WERI-Rb-1 (cell line): ENCODE measurements at regions not wholly inside any gene's neighbourhood (a gene's known extent, or its start where the extent isn't known, plus 50 kb on each side); places are given as distances from the start of the nearest gene placed in this dataset.

Experiments used
- DNase-seq: peaks from one replicate; pipeline ENCODE4 v3.0.0-alpha.2; 2020
- H3K27ac ChIP-seq: fragments of 250-450 bp; sonication (Bioruptor Pico); 2 replicates; pipeline ENCODE4 v1.5.1; 2020; ENCODE audit warnings: mild to moderate bottlenecking, moderate library complexity
- H3K27me3 ChIP-seq: fragments of 250-450 bp; sonication (Bioruptor Pico); 2 replicates; pipeline ENCODE4 v1.5.1; 2021; ENCODE audit warnings: mild to moderate bottlenecking, low read depth, moderate library complexity; ENCODE audit not compliant: insufficient read depth, severe bottlenecking
- H3K36me3 ChIP-seq: fragments of 250-450 bp; sonication (Bioruptor Pico); 2 replicates; pipeline ENCODE4 v1.5.1; 2020; ENCODE audit warnings: mild to moderate bottlenecking, moderate library complexity
- H3K4me3 ChIP-seq: 2 replicates; pipeline ENCODE4 v1.5.1; 2011; ENCODE audit warnings: low read depth, mild to moderate bottlenecking, control low read depth, low read length
- H3K9me3 ChIP-seq: fragments of 250-450 bp; sonication (Bioruptor Pico); 2 replicates; pipeline ENCODE4 v1.5.1; 2021; ENCODE audit warnings: mild to moderate bottlenecking, moderate library complexity; ENCODE audit not compliant: severe bottlenecking
- CTCF ChIP-seq: IDR thresholded peaks from 2 replicates; pipeline ENCODE4 v1.5.1; 2011; ENCODE audit warnings: low read depth, mild to moderate bottlenecking, control low read depth, inconsistent platforms, low read length

GRCh38 chr9:91127653-91128052 is 234.1 kb downstream of the AUH start:
- TF ChIP-seq CTCF: no peak
- Histone ChIP-seq H3K36me3 (no peaks in the 10 kb centered on the region), H3K27me3 (no peaks in the 10 kb centered on the region), H3K4me3 (no peak overlapping the region), H3K27ac (no peak overlapping the region), H3K9me3 (no peaks in the 10 kb centered on the region)
- no peak for DNase-seq

GRCh38 chr9:91130796-91131318 is 230.9 kb downstream of the AUH start:
- H3K9me3 ChIP-seq: no peaks in the 10 kb centered on the region
- H3K27ac ChIP-seq: no peak overlapping the region
- no peak overlapping the region for H3K4me3 ChIP-seq
- H3K27me3 ChIP-seq: no peaks in the 10 kb centered on the region
- no peak for TF ChIP-seq CTCF
- no peak for DNase-seq
- no peaks in the 10 kb centered on the region for H3K36me3 ChIP-seq

- DNase-seq: no peak
- no peak overlapping the region for H3K27ac ChIP-seq
- no peaks in the 10 kb centered on the region for H3K27me3 ChIP-seq
- no peak for TF ChIP-seq CTCF
- no peak overlapping the region for H3K4me3 ChIP-seq
- H3K36me3 ChIP-seq: no peaks in the 10 kb centered on the region
- H3K9me3 ChIP-seq: no peaks in the 10 kb centered on the region
Observed at GRCh38 chr9:91131433-91131839, 230.3 kb downstream of the AUH start.

- no peaks in the 10 kb centered on the region for H3K27me3 ChIP-seq
- H3K4me3 ChIP-seq: no peak overlapping the region
- DNase-seq: no peak
- TF ChIP-seq CTCF: no peak
- H3K9me3 ChIP-seq: no peaks in the 10 kb centered on the region
- no peaks in the 10 kb centered on the region for H3K36me3 ChIP-seq
- no peak overlapping the region for H3K27ac ChIP-seq
Observed at GRCh38 chr9:91132576-91133073, 229.1 kb downstream of the AUH start.

- no peak for DNase-seq
- no peaks in the 10 kb centered on the region for H3K9me3 ChIP-seq
- no peaks in the 10 kb centered on the region for H3K27me3 ChIP-seq
Observed at GRCh38 chr9:91134608-91135007, 227.1 kb downstream of the AUH start.

More at GRCh38 chr9:91134608-91135007, 227.1 kb downstream of the AUH start:
- Histone ChIP-seq H3K4me3 (no peak overlapping the region), H3K27ac (no peak overlapping the region), H3K36me3 (no peaks in the 10 kb centered on the region)
- no peak for TF ChIP-seq CTCF
